NT2/D1 (cell line): ENCODE measurements at regions not wholly inside any gene's neighbourhood (a gene's known extent, or its start where the extent isn't known, plus 50 kb on each side); places are given as distances from the start of the nearest gene placed in this dataset.

Experiments used
- DNase-seq: peaks from one replicate; pipeline ENCODE4 v3.0.0-alpha.2; 2011; ENCODE audit warnings: low read depth, low spot score
- H3K27me3 ChIP-seq: 2 replicates; pipeline ENCODE4 v1.6.0; 2011; ENCODE audit warnings: mild to moderate bottlenecking; ENCODE audit not compliant: insufficient read length, insufficient read depth
- H3K36me3 ChIP-seq: 2 replicates; pipeline ENCODE4 v1.6.1; 2011; ENCODE audit warnings: mild to moderate bottlenecking, low read length, mixed read lengths; ENCODE audit not compliant: insufficient read depth, insufficient read length
- H3K4me1 ChIP-seq: 2 replicates; pipeline ENCODE4 v1.5.1; 2011; ENCODE audit not compliant: insufficient read depth, insufficient read length
- H3K4me3 ChIP-seq: 2 replicates; pipeline ENCODE4 v1.5.1; 2011; ENCODE audit warnings: low read depth; ENCODE audit not compliant: insufficient read length
- H3K9ac ChIP-seq: 2 replicates; pipeline ENCODE4 v1.6.0; 2011; ENCODE audit warnings: low read depth; ENCODE audit not compliant: insufficient read length
- H3K9me3 ChIP-seq: 2 replicates; pipeline ENCODE4 v1.5.1; 2011; ENCODE audit warnings: mild to moderate bottlenecking, low read length; ENCODE audit not compliant: insufficient read depth
- SUZ12 ChIP-seq: IDR thresholded peaks from 2 replicates; pipeline ENCODE4 v1.6.1; 2011; ENCODE audit not compliant: insufficient read length, insufficient read depth; ENCODE audit errors: extremely low read depth
- YY1 ChIP-seq: IDR thresholded peaks from 2 replicates; pipeline ENCODE4 v1.6.1; 2011; ENCODE audit not compliant: insufficient read length, insufficient read depth
- ZNF274 ChIP-seq: IDR thresholded peaks from 2 replicates; pipeline ENCODE4 v1.6.1; 2011; ENCODE audit warnings: mild to moderate bottlenecking, low read depth, low read length

DNA sequence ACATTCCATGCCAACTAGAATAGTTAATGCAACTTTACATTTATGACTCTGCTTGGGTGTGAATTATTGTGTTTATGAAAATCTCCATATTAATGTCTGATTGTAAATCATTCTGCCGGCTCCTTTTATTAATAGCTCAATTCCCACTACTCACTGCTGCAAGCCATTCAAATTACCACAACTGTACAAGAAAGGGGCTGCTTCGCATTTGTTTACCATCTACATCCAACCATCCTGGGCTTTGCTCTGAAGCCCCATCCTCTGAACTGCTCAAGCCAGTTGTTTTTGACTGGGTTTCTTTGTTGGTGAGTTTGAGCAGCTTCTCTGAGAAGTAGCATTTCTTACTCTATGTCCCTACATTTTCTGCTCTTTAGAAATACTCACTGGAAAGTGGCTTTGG, 451.6 kb upstream of the CADM1 start:
- H3K4me1 ChIP-seq: no peaks in the 10 kb centered on the region
- DNase-seq: no peak
- H3K9me3 ChIP-seq: 0 out of 2 replicates have a peak, but pooled peaks cover 4% of the 10 kb centered on the region
- H3K36me3 ChIP-seq: no peaks in the 10 kb centered on the region
- TF ChIP-seq SUZ12: no peak
- no peak for TF ChIP-seq YY1
- no peak for TF ChIP-seq ZNF274
- H3K4me3 ChIP-seq: no peak overlapping the region
- H3K9ac ChIP-seq: no peak overlapping the region
- H3K27me3 ChIP-seq: no peaks in the 10 kb centered on the region

DNA sequence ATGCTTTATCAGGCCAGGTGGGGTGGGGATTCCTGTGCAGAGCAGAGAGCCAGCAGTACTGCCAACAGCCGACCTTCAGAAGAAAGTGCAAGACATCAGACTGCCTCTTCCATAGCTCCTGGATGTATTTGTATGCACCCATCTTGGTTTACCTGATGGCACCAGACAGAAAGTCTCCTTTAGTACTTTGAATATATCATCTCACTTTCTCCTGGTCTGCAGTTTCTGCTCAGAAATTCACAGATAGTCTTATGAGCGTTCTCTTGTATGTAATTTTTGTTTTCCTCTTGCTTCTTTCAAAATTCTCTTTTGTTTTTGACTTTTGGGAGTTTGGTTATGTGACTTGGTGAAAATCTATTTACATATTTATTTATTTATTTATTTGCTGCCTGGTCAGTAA, 446.4 kb upstream of the CADM1 start:
- Histone ChIP-seq H3K36me3 (no peaks in the 10 kb centered on the region), H3K4me1 (no peaks in the 10 kb centered on the region), H3K9ac (no peak overlapping the region), H3K9me3 (0 out of 2 replicates have a peak, but pooled peaks cover 12% of the 10 kb centered on the region), H3K4me3 (no peak overlapping the region), H3K27me3 (no peaks in the 10 kb centered on the region)
- no peak for DNase-seq
- TF ChIP-seq YY1 (no peak), SUZ12 (no peak), ZNF274 (no peak)

DNA sequence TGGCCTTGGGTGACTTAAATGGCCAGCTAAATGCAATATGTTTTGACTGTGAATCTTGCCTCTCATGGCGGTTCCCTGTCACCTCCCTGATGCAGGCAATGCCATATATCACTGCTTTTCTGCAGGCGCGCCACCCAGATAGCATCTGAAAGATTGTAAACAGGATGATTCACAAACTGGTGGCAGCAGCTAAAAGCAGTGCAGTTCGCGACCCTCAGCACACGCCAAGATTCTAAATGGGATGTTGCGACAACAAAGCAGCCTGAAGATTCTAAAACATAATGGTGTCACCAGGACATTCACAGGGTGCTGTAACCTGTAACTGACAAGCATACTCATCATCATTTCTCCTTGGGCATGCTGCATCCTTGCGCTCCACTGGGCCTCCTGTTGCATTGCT, 440.4 kb upstream of the CADM1 start:
- Histone ChIP-seq H3K27me3 (no peaks in the 10 kb centered on the region), H3K9me3 (0 out of 2 replicates have a peak, but pooled peaks cover 1% of the 10 kb centered on the region), H3K9ac (no peak overlapping the region), H3K4me3 (no peak overlapping the region), H3K4me1 (no peaks in the 10 kb centered on the region), H3K36me3 (no peaks in the 10 kb centered on the region)
- no peak for TF ChIP-seq YY1
- no peak for TF ChIP-seq SUZ12
- TF ChIP-seq ZNF274: no peak
- no peak for DNase-seq

DNA sequence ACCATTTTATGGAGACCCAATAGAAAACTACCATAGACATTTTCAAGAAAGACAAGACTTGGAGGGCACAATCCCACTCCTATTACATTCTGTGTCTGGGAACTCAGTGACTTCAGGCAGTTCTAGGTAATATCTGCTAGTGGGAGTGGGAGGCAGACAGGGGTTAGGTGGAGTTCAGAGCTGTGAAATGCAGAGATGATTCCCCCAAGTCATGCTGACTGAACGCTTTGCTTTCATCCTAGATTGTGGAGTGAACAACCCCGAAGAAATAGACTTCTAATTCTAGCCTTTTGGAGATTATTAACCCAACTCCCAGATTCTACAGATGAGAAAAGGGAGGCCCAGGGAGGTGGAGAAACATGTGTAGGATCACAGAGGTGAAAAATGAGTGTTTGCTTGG, 437.8 kb upstream of the CADM1 start:
- no peak overlapping the region for H3K9ac ChIP-seq
- no peaks in the 10 kb centered on the region for H3K27me3 ChIP-seq
- no peaks in the 10 kb centered on the region for H3K9me3 ChIP-seq
- no peaks in the 10 kb centered on the region for H3K36me3 ChIP-seq
- no peaks in the 10 kb centered on the region for H3K4me1 ChIP-seq
- TF ChIP-seq ZNF274: no peak
- no peak for DNase-seq
- H3K4me3 ChIP-seq: no peak overlapping the region

DNA sequence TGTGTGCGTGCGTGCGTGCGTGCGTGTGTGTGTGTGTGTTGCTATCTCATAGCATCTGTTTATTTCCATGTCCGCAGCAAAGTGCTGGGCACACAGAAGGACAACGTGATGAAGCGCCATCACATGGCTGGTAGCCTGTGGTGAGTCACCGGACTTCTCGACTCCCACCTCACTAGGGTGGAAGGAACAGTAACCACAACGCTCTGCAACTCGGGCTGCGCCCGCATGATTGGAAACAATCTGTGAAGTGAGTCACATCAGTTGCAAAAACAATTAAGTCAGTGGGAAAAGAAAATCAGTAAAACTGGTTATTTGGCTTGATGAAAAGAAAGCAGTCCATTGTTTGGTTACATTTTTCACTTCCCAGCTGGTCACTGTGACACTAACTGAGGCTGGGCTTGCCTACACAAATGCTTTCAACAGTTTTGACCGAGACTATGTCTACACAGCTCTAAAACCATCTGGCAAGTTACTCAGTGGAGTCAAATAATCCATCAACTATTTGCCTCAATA, 437.3 kb upstream of the CADM1 start:
- H3K9ac ChIP-seq: no peak overlapping the region
- no peaks in the 10 kb centered on the region for H3K9me3 ChIP-seq
- H3K4me3 ChIP-seq: no peak overlapping the region
- no peaks in the 10 kb centered on the region for H3K4me1 ChIP-seq
- TF ChIP-seq SUZ12 (no peak), ZNF274 (no peak), YY1 (no peak)
- DNase-seq: no peak
- H3K27me3 ChIP-seq: no peaks in the 10 kb centered on the region
- H3K36me3 ChIP-seq: no peaks in the 10 kb centered on the region

DNA sequence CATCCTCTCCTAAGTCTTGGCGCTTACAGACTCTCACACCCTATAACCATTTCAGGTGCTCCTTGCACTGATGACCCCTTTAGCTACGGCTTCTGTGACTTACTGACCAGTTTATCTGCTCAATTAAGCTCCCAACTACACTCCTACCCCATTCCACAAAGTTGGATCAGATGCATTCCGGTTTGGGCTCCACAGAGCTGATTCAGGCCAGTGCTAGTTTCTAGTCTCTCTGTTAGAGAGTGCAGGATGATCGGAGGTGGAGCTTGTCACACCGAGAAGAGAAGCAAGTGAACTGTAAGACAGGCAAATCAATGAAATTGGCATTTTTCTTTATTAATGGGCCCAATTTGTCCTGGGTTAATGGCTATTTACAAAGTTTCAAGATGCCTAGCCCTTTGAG, 436.8 kb upstream of the CADM1 start:
- Histone ChIP-seq H3K9ac (no peak overlapping the region), H3K4me3 (no peak overlapping the region), H3K36me3 (no peaks in the 10 kb centered on the region), H3K27me3 (no peaks in the 10 kb centered on the region), H3K4me1 (no peaks in the 10 kb centered on the region), H3K9me3 (no peaks in the 10 kb centered on the region)
- no peak for DNase-seq
- TF ChIP-seq YY1 (no peak), ZNF274 (no peak), SUZ12 (no peak)

DNA sequence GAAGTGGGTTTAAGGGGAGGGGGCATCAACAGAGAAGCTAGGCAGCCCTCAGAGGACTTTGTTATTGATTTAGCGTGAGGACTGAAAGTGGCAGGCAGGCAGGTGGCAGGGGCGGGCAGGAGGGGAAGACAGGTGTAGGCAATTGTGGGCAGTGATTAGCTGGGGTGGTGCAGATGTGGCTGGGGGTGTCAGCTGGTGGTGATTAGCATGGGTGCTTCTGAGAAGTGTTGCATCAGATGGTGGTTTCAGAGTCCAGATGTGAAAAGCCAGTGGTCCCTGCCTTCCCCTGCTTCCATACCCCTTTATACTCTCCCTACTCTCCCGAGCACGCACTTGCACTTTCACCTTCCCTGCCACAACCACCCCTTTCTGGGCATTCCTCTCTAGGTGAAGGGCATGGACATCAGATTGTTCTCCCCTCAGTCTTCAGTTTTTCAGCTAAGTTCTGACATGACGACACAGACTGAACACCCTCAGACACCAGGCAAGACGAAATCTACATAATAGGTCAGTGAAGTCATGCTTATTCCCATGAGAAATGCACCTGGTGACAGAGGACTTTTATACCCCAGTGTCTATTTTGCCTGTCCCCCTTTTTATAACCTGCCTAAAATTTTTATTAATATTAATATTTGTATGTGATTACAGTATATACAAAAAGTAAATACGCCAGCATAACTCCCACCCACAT, 435.7 kb upstream of the CADM1 start:
- TF ChIP-seq ZNF274 (no peak), YY1 (no peak), SUZ12 (no peak)
- DNase-seq: no peak
- Histone ChIP-seq H3K9ac (no peak overlapping the region), H3K4me1 (no peaks in the 10 kb centered on the region), H3K27me3 (no peaks in the 10 kb centered on the region), H3K9me3 (no peaks in the 10 kb centered on the region), H3K36me3 (no peaks in the 10 kb centered on the region), H3K4me3 (no peak overlapping the region)
